SW480 (cell line): ENCODE measurements at regions not wholly inside any gene's neighbourhood (a gene's known extent, or its start where the extent isn't known, plus 50 kb on each side); places are given as distances from the start of the nearest gene placed in this dataset.
"Not testable (repeated sequence)": the region's sequence is repeated elsewhere in the genome, so short reads cannot be mapped to it uniquely, and the experiment has no call there.

Source experiments
- DNase-seq: peaks from one replicate; pipeline ENCODE4 v3.0.0-alpha.2; 2016; ENCODE audit warnings: low spot score

DNA sequence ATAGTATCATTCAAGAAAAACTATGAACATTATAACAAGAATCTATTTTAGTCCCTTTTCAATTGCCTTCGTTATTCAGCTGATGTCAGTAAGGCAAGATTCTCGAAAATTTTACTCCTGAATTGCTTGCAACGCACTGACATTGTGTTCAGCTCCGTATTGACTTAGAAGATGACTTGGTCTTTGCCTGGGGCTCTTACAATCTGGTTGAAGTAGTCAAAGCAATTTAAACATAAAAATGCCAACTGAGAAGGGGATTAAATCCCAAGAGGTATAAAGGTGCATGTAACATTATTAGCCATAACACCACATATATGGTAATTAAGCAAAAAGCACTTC, 507.1 kb downstream of the CENPC start:
- DNase-seq, result no peak

DNA sequence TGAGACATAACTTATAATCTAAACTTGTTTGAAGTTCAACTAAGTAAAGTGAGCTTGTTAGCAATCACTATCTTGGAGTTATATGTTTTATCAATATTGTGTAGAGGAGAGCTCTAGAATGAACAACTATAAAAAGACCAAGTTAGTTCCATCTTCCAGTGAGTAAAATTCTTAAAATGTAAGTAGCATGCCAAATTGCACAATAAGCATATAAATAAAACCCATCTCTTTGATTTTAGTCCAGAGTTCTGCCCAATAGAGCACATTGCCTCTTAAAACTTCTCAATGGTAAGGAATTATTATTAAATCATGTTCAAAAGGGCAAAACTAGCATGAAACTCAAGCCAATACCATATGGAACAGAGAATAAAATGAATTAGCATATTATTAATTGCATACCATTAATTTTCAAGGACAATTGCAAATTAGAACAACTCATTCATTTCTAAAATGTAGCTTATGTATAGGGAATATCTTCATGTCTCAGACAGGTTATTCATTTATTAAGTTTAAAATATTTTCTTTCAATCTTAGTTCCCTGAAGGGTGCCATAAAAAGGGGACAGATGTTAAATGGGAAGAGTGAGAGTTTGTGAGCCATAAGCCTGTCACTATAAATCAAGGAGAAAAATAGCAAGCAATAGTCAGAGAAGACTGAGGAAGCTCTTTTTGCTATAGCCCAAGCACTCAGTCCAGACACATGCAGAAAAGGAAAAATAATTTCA, 507.6 kb downstream of the CENPC start:
- no peak for DNase-seq

DNA sequence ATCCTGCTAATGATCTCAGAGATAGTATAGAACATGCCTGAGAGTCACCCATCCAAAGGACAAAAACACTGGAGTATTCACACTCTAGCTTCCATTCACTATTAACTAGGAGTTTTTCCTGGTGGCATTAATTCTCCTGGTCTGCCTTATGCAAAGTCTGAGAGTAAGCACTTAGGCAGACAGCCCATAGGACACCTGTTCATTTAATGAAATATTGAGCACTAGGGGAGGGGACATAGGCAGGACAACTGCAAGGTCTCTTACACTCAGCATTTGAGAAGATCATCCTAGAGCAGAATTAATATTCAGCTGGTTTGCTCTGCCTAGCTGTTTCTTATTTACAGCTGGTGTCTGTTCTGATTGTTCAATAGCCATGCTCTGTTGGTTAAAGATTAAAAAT, 508.5 kb downstream of the CENPC start:
- DNase-seq, result no peak

DNA sequence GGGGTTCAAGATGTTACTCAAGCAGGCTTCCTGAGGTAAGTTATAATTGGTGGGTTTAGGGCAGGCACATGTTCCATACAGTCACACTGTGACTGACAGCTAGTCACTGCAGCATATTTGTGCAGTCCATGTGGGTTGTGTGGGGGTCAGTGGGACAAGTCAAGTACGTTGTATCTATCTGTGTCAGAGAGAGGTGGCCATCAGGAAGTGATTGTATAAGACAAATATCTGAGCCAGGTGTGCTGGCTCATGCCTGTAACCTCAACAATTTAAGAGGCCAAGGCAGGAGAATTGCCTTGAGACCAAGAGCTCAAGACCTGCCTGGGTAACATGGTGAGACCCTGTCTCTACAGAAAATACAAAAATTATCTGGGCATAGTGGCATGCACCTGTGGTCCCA, 509.3 kb downstream of the CENPC start:
- no peak for DNase-seq

DNA sequence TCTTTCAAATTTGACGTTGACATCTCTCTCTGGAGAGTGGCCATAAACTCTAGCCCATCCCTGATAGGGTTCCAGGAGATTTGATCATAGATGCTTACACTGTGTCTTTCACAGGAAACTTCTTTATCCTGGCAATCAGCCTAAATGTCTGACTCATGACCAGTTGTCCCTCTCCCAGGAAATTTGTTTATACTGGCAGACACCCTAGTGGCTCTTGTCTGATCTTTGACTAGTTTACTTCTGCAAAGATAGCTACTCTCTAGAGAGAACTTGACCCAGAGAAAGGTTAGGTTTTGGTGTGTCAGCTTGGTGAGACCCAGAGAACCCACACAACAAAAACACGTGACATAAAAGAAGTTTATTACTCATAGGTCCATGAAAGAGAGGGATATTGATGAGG, 509.8 kb downstream of the CENPC start:
- no peak for DNase-seq

DNA sequence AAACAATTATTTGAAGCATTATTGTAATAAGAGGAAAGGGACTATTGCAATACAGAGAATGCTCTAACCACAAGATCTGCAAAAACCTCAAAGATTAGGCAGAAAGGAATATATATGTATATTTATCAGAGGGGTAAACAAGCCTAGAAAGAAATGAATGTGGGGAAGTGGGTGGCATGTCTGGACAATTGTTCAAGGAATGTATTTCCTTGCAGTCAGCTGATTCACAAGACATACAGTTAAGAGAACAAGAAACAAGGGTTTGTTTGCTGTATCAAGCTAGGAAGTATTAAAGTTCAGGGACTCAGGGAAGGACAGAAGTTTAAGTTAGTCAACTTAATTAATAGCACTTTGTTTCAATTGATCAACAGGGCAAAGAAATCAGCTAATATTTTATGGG, 514.7 kb downstream of the CENPC start:
- no peak for DNase-seq

DNA sequence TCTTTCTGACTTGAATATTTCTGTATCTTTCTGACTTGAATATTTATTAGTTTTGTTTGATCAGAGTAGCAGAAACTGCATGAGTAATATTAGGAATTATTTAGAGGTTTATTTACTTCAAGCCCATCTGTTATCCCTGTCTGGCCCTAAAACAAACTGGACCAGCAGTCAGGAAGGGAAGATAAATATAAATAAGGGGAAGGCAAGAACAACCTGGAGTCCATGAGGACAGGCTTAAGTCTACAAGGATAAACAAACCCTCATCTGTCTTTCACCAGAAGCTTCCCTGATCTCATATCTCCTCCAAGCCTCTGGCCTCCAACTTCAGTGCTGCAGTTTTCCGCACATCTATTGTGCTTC, 524.9 kb downstream of the CENPC start:
- no peak for DNase-seq

DNA sequence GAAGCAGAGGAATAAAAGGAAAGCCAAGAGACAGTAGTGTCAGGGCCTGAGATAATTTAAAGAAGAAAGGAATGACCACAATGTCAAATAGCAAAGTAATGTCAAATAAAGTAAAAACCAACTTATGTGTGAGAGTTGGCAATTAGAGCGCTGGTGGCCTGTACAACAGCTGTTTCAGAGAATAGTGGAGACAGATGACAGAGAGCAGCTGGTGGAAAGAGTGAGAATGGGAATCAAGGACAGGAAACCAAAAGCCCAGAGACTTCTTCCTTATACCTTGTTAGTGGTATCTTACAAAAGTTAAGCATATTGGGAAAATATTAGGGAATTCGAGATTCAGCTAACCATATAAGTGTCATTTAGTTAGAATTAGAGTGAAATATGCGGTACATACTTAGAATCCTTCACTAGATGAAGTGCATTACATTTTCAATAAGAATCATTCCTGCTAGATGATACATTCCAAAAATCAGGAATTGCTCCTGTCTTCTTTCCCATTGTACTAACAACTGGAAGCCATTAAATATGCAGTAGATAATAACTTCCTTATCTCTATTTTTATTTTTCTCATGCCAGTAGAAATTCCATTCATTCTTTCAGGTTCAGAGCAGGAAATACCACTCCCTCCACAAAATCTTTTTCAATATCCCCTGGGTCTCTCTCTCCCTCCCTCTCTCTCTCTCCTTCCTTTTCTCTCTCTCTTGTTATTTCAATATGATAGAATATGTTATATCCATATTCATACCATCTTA, 525.4 kb downstream of the CENPC start:
- no peak for DNase-seq

DNA sequence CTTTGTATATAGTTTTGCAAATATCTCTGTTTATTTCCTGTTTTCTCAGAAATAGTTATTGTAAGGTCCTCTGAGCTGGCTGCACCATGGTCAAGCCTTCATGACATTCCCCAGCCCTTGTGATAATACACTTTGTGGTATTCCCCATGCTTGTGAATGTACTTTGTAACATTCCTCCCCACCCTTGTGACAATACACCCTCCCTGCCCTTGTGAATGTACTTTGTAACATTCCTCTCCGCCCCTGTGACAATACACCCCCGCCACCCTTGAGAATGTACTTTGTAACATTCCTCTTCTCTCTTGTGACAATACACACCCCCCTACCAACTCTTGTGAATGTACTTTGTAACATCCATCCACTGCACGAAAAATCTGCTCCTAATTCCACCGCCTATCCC, 530.7 kb downstream of the CENPC start:
- DNase-seq, result no peak

DNA sequence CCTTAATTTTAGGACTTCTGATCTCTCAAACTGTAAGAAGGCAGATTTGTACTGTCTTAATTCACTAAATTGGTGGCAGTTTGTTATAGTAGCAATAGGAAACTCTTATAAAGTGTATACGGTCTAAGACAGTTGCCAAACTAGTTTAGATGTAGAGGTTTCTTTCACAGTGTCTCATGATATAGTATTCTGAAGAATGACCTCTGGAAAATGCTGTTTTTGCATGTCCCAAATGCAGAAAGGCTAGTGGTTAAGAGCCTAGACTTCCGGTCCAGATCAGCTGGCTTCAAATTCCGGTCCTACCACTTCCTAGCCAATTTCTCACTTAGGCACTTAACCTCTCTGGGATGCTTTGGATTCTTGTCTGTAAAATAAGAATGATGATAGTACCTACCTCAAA, 538.5 kb downstream of the CENPC start:
- no peak for DNase-seq

DNA sequence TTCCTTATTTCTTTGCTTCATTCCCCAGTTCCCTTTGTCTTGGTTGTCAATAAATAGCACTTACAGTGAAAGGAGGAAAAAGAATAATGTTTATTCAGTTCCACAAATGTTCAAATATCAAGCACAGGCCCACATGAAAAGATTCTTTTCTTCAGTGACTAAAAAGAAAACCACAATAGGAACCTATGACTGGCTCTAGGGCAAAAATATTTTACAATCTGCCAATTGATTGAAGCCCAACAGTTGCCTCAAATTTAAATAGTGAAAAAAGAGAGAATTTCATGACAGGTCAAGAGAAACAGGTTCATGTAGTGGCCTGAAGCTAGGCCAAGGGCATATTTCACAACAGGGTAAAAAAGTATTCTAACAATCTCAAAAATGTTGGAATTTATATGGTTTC, 553.8 kb downstream of the CENPC start:
- DNase-seq, result no peak

DNA sequence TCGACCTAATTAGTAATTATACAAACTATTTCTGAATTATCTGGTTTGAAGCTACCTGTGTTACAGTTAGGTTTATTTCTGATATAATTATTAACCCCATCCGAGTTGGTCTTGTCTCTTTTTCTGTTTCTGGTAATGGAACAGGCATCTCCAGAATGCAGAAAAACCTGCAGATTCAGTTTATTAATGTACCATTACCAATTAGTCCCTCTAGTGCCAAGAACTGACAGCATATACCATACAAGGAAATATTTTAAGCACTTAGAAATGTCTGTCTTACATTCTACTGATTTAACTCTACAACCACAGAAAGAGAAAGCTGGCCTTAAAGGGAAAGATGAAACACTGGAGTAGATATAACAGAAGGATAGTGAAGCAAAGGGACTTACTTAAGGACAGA, 570.6 kb downstream of the CENPC start:
- no peak for DNase-seq

DNA sequence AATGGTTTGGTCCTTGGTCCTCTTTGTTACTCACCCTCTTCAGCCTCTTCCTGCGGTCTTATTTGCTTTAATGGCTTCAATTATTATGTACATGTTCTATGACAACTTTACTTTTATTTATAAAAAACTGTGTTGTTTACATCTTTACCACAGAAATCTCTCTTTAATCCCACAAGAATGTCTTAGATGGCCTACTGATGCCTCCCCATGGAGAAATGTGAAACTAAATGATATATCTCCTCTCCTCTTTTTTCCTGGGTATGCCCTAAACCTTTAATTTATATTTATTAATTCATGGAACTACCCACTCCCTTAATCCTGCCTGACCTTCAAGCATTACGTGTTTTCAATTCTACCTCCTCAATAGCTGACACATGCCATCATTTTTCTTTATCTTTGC, 573.2 kb downstream of the CENPC start:
- no peak for DNase-seq

DNA sequence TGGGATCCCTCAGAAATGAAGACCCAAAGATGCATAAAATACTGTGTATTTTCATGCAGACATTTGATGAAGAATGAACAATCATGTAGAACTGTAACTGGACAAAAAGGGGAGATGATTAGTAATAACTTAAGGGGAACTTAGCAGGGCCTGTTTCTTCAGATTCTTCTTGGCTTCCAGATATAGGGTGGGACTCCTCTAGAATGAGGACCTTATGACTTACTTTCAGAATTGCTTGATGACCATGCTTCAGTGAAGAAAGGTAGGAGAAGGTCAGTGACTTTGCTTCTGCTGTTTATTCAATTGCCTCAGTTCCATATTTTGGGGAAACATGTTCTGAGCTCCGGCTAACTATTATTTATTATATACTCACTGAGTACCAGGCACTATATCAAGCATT, 580.8 kb downstream of the CENPC start:
- DNase-seq, result no peak

DNA sequence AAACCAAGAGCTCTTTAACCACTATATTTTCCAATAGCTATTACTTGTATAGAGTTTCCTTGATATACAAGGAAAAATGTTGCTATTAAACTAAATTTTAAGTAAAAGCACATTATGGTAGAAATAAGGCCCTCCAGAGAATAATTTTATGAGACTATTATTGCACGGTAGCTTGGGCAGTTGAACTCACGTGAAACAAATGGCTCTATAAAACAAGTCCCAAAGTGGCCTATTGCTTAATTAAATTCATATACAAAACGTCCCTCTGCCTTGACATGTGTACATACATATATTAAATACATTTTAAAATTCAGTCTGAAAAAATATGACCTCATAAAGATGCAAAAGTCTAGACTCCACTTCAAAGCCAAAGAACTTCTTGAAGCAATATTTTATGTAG, 582.2 kb downstream of the CENPC start:
- DNase-seq, result no peak

DNA sequence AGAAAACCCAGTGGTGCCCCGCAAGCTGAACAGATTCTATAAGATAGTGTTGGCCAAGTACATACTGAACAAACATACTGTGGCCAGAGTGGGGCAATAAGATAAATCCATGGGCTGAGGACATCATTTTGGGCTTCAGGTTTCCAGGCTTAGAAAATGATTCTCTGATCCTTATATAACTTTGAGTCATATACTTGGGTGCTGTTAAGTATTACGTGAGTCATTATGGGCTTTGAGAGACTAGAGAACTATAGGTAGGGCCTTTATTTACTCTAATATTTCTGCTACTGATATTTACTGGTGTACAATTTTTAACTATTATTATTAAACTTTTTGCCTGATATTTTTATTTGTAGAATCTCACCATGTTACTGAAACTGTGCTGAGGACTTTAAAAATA, 586.1 kb downstream of the CENPC start:
- no peak for DNase-seq

DNA sequence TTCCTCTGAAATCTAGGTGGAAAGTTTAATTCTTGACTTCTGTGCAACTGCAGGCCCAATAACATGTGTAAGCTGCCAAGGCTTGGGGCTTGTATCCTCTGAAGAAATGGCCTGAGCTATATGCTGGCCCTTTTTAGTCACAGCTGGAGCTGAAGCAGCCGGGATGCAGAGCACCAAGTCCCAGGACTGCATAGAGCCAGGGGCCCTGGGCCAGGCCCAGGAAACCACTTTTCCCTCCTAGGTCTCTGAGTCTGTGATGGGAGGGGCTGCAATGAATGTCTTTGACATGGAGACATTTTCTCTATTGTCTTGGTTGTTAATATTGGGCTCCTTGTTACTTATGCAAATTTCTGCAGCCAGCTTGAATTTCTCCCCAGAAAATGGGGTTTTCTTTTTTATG, 588.5 kb downstream of the CENPC start:
- DNase-seq, result no peak

DNA sequence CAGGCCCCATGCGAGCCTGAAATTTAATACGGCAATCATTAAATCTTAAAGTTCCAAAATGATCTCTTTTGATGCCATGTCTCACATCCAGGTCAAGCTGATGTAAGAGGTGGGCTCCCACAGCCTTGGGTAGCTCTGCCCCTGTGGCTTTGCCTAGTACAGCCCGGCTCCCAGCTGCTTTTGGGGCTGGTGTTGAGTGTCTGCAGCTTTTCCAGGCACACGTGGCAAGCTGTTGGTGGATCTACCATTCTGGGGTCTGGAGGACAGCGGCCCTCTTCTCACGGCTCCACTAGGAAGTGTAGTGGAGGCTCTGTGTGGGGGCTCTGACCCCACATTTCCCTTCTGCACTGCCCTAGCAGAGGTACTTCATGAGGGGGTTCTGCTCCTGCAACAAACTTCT, 588.9 kb downstream of the CENPC start:
- no peak for DNase-seq

DNA sequence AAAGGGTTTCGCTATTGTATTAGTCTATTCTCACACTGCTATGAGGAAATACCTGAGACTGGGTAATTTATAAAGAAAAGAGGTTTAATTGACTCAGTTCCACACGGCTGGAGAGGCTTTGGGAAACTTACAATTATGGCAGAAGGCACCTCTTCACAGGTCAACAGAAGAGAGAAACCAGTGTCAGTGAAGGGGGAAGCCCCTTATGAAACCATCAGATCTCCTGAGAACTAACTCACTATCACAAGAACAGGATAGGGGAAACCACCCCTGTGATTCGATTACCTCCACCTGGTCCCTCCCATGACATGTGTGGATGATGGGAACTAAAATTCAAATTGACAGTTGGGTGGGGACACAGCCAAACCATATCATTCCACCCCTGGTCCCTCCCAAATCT, 589.5 kb downstream of the CENPC start:
- DNase-seq, result no peak

DNA sequence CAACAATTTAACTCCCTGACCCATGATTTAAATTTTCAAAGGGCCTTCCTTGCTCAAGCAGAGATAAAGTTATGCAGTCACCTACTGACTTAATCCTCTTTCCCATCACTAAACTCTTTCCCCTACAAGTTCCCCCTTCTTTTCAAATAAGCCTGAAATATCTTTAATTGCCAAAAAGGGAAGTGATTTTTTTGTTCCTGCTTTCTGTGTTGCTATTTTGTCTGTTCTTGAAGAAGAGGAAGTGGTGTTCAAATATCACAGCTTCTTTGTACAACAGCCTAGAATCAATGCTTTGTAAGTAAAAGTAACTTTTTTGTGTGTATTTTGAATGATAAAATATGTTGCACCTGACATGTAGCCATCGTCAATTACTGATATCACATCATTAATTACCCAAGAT, 595.9 kb downstream of the CENPC start:
- DNase-seq, result no peak

DNA sequence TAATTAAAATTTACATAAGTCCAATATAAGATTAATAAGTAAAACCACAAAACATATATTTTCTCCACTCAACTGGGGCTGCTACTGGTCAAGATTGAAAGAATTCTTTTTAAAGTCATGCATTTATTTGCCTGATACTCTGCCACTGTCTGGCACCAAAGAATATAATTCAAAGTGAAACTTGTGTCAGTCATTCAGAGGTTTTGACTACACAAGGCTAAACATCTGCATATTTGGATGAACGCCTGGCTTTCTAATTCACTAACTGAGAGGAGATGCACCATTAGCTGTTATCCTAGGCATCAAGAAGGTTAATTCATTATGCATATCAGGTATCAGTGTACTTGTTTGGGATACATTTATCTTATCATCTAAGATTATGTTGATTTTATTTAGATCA, 598.5 kb downstream of the CENPC start:
- no peak for DNase-seq

DNA sequence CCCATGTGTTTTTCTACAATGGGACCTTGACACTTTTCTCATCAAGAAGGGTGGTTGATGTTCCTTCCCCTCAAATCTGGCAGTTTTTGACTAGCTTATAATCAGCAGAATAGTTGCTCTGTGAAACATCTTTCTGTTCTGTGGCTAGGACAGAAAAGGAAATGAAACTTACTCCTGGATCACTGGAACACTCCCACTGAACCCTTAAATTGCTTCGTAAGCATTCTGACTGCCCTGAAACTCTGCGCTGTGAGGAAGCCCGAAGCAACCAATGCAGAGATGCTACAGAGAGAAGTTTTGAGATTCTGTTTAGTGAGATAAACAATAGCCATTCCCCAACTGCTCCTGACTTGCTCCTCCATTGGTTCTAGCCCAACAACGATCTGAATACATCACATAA, 602.2 kb downstream of the CENPC start:
- DNase-seq, result no peak

DNA sequence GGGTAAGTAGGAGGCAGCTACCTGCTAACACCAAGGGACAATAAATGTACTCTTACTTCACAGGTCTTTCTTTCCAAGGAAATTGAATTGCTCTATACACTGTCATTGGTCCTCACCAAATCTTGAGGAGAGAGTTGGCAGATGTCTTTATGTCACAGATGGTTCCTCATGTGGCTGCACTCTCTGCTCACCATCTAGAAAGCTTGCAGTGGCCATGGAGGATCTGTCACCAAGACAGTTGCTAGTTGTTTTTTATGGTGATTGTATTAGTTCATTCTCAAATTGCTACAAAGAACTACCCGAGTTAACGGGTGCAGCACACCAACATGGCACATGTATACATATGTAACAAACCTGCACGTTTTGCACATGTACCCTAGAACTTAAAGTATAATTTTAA, 613.3 kb downstream of the CENPC start:
- DNase-seq, result not testable (repeated sequence)

DNA sequence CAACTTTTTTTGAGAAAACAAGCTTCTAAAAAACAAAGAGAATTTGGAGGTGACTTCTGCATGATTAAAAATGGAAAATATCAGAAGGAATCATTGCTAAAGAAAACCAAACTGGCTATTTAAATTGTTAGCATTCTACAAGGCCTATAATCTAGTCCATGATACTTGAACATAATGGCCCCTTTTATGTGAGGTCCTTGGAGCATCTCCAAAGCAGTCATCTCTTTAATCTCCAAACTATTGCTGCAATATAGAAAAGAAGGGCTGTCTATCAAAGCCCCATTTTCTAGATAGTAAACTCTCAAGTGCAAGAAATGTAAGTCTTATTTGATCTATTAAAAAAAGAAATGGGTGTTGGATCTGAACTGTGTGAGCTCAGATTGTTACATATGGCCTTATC, 615.1 kb downstream of the CENPC start:
- no peak for DNase-seq
